Uterus (tissue), 2 donors: ENCODE measurements at regions not wholly inside any gene's neighbourhood (a gene's known extent, or its start where the extent isn't known, plus 50 kb on each side); places are given as distances from the start of the nearest gene placed in this dataset.

Experiments
- POLR2A ChIP-seq, 2 donors: fragments of 450-650 bp; IDR thresholded peaks; one replicate each; pipeline ENCODE4 v1.6.1; 2016; ENCODE audit warnings: antibody characterized with exemption in 2 of 2, mild to moderate bottlenecking in 1 of 2, moderate library complexity in 1 of 2
- TF ChIP-seq, protein P1 (sequence below), 4 experiments: fragments of 200-600 bp in 2 of 4; fragments of 450-650 bp in 2 of 4; sonication (generic) in 2 of 4; IDR thresholded peaks; one replicate each; pipeline ENCODE4 v1.5.1; 2016 to 2019; ENCODE audit warnings: antibody characterized with exemption in 4 of 4, mild to moderate bottlenecking in 2 of 4, moderate library complexity in 1 of 4

DNA sequence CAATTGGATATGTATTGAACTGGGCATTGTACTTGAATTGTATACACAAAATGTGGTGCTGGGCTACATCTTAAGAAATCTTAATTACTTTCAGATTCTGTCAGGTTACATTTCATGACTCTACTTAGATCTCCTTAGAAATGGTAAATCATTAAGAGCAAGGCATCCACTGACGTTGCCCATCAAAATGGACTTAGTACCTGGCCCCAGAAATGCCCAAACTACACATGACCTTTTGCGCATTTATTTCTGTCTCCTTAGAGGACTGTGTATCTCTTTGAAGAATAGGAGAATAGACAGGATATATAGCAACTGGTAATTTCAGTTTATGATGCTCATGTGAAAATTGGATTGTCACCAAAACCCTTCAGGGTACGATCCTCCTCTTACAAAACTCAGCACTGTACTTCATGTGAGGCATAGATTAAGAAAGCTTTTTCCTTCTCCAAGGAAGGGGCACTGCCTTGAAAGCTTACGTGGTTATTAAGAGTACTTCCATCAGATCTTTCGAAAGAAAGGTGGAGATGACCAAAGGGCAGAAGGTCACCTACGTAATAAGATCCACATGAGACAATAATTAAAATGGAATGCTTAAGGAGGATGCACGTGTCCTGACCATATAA lies 61.4 kb upstream of the BMP2 start:
- no peak for TF ChIP-seq POLR2A (IDR thresholded peaks at IDR 0.05)
- TF ChIP-seq, protein P1, sequence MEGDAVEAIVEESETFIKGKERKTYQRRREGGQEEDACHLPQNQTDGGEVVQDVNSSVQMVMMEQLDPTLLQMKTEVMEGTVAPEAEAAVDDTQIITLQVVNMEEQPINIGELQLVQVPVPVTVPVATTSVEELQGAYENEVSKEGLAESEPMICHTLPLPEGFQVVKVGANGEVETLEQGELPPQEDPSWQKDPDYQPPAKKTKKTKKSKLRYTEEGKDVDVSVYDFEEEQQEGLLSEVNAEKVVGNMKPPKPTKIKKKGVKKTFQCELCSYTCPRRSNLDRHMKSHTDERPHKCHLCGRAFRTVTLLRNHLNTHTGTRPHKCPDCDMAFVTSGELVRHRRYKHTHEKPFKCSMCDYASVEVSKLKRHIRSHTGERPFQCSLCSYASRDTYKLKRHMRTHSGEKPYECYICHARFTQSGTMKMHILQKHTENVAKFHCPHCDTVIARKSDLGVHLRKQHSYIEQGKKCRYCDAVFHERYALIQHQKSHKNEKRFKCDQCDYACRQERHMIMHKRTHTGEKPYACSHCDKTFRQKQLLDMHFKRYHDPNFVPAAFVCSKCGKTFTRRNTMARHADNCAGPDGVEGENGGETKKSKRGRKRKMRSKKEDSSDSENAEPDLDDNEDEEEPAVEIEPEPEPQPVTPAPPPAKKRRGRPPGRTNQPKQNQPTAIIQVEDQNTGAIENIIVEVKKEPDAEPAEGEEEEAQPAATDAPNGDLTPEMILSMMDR (IDR thresholded peaks at IDR 0.05): no peak
